Erythroblast (primary cell): ENCODE measurements at regions not wholly inside any gene's neighbourhood (a gene's known extent, or its start where the extent isn't known, plus 50 kb on each side); places are given as distances from the start of the nearest gene placed in this dataset.

Experiments used
- GATA1 ChIP-seq: IDR thresholded peaks from 2 replicates; pipeline ENCODE4 v1.6.1; 2011; ENCODE audit warnings: low read depth, mild to moderate bottlenecking, control low read depth, low read length, moderate library complexity
- POLR2A ChIP-seq: IDR thresholded peaks from 2 replicates; pipeline ENCODE4 v1.6.1; 2011; ENCODE audit warnings: mild to moderate bottlenecking, low read length

- TF ChIP-seq POLR2A (no peak), GATA1 (no peak)
Observed at GRCh38 chr9:135209136-135209535, 121.7 kb downstream of the OLFM1 start.
